Right ventricle myocardium inferior (tissue), 1 donor: ENCODE measurements at regions not wholly inside any gene's neighbourhood (a gene's known extent, or its start where the extent isn't known, plus 50 kb on each side); places are given as distances from the start of the nearest gene placed in this dataset.

Source experiments
- ATAC-seq: fragments of 200-7000 bp; cut with Tn5 transposase; one replicate; pipeline ENCODE4 v1.9.1; 2020; ENCODE audit warnings: mild to moderate bottlenecking, moderate library complexity
- DNase-seq: peaks from one replicate; pipeline ENCODE4 v3.0.0; 2021; ENCODE audit errors: missing footprints
- intact Hi-C: fragments of 100-400 bp; cut with DNase I; formaldehyde crosslinking; loops from one replicate; pipeline ENCODE4 v1.11.0; 2022
- donor health status: DM: no; HTN: yes; CAD: no; lungs with severe emphysema.

- DNase-seq: peak; percentile 40
- intact Hi-C loops: loop anchor here (10.0 kb wide), 1 partner anchor 392 kb away; no protein-coding TSS in a partner anchor
- ATAC-seq: peak; percentile 96
Measured at GRCh38 chr12:115096588-115097397, 412.8 kb upstream of the TBX3 start.

GRCh38 chr12:115095073-115095748 lies 411.2 kb upstream of the TBX3 start:
- intact Hi-C loops: loop anchor here (10.0 kb wide), 1 partner anchor 390 kb away; no protein-coding TSS in a partner anchor
- DNase-seq: no peak
- ATAC-seq: no peak

- intact Hi-C loops: loop anchor here (10.0 kb wide), 1 partner anchor 389 kb away; no protein-coding TSS in a partner anchor
- DNase-seq (no peak), ATAC-seq (no peak)
Measured at GRCh38 chr12:115094163-115094816, 410.3 kb upstream of the TBX3 start.

- intact Hi-C loops: loop anchor here (10.0 kb wide), 1 partner anchor 388 kb away; no protein-coding TSS in a partner anchor
- no peak for DNase-seq
- ATAC-seq: no peak
Measured at GRCh38 chr12:115093261-115093660, 409.3 kb upstream of the TBX3 start.

- intact Hi-C loops: loop anchor here (10.0 kb wide), 1 partner anchor 386 kb away; no protein-coding TSS in a partner anchor
- ATAC-seq: no peak
- DNase-seq: no peak
Measured at GRCh38 chr12:115090783-115091182, 406.8 kb upstream of the TBX3 start.

GRCh38 chr12:115088995-115089841 lies 405.2 kb upstream of the TBX3 start:
- DNase-seq (no peak), ATAC-seq (no peak)
- intact Hi-C loops: no loop called here

GRCh38 chr12:115088328-115088994 lies 404.5 kb upstream of the TBX3 start:
- intact Hi-C loops: no loop called here
- peak; percentile 44 for ATAC-seq
- DNase-seq: no peak

GRCh38 chr12:115085594-115085993 lies 401.6 kb upstream of the TBX3 start:
- intact Hi-C loops: no loop called here
- no peak for DNase-seq
- ATAC-seq: no peak

- intact Hi-C loops: no loop called here
- DNase-seq (no peak), ATAC-seq (no peak)
Measured at GRCh38 chr12:115079760-115080159, 395.8 kb upstream of the TBX3 start.

GRCh38 chr12:115078990-115079389 lies 395.0 kb upstream of the TBX3 start:
- DNase-seq: no peak
- intact Hi-C loops: no loop called here
- ATAC-seq: no peak

- no peak for DNase-seq
- intact Hi-C loops: no loop called here
- ATAC-seq: no peak
Measured at GRCh38 chr12:115078334-115078733, 394.4 kb upstream of the TBX3 start.

- DNase-seq: no peak
- intact Hi-C loops: no loop called here
- no peak for ATAC-seq
Measured at GRCh38 chr12:115075552-115076170, 391.7 kb upstream of the TBX3 start.

- intact Hi-C loops: no loop called here
- no peak for ATAC-seq
Measured at GRCh38 chr12:115074617-115075016, 390.6 kb upstream of the TBX3 start.

GRCh38 chr12:115072712-115073111 lies 388.7 kb upstream of the TBX3 start:
- DNase-seq (no peak), ATAC-seq (no peak)
- intact Hi-C loops: no loop called here

More at GRCh38 chr12:115074617-115075016, 390.6 kb upstream of the TBX3 start:
- no peak for DNase-seq

- DNase-seq (no peak), ATAC-seq (no peak)
- intact Hi-C loops: no loop called here
Measured at GRCh38 chr12:115070313-115070712, 386.3 kb upstream of the TBX3 start.

- ATAC-seq (no peak), DNase-seq (no peak)
- intact Hi-C loops: no loop called here
Measured at GRCh38 chr12:115064296-115064695, 380.3 kb upstream of the TBX3 start.

GRCh38 chr12:115062741-115063140 lies 378.8 kb upstream of the TBX3 start:
- DNase-seq (no peak), ATAC-seq (no peak)
- intact Hi-C loops: no loop called here
